Neural progenitor cell (in vitro differentiated cells): ENCODE measurements at regions not wholly inside any gene's neighbourhood (a gene's known extent, or its start where the extent isn't known, plus 50 kb on each side); places are given as distances from the start of the nearest gene placed in this dataset.

Experiments
- DNase-seq: peaks from one replicate; pipeline ENCODE4 v3.0.0-alpha.2; 2016; ENCODE audit warnings: low spot score
- H2AFZ ChIP-seq: fragments of 200-600 bp; sonication (generic); replicated peaks from 2 replicates; pipeline ENCODE4 v1.6.1; 2016; ENCODE audit warnings: antibody characterized with exemption
- H3F3A ChIP-seq: fragments of 200-600 bp; sonication (generic); 2 replicates; pipeline ENCODE4 v1.6.1; 2016; ENCODE audit warnings: antibody characterized with exemption, low read depth
- H3K27ac ChIP-seq: fragments of 200-600 bp; sonication (generic); 2 replicates; pipeline ENCODE4 v1.5.1; 2016; ENCODE audit warnings: mild to moderate bottlenecking
- H3K27me3 ChIP-seq: fragments of 200-600 bp; sonication (generic); 2 replicates; pipeline ENCODE4 v1.6.1; 2016; ENCODE audit warnings: mild to moderate bottlenecking, moderate library complexity
- H3K36me3 ChIP-seq: fragments of 200-600 bp; sonication (generic); 2 replicates; pipeline ENCODE4 v1.5.1; 2016
- H3K4me1 ChIP-seq: fragments of 200-600 bp; sonication (generic); 2 replicates; pipeline ENCODE4 v1.6.1; 2016; ENCODE audit warnings: mixed run types
- H3K4me2 ChIP-seq: fragments of 200-600 bp; sonication (generic); 2 replicates; pipeline ENCODE4 v1.6.1; 2016
- H3K4me3 ChIP-seq: fragments of 200-600 bp; sonication (generic); 2 replicates; pipeline ENCODE4 v1.5.1; 2016
- H3K79me2 ChIP-seq: fragments of 200-600 bp; sonication (generic); 2 replicates; pipeline ENCODE4 v1.6.1; 2016; ENCODE audit warnings: low read depth
- H3K9ac ChIP-seq: fragments of 200-600 bp; sonication (generic); 2 replicates; pipeline ENCODE4 v1.6.1; 2016
- H3K9me3 ChIP-seq: fragments of 200-600 bp; sonication (generic); 2 replicates; pipeline ENCODE4 v1.5.1; 2016; ENCODE audit warnings: low read depth
- H4K20me1 ChIP-seq: fragments of 200-600 bp; sonication (generic); 2 replicates; pipeline ENCODE4 v1.6.1; 2016; ENCODE audit warnings: low read depth
- H3K27ac Mint-ChIP-seq: 3 replicates; pipeline ENCODE4 v1.8.0; 2021; ENCODE audit warnings: mixed read lengths
- H3K27me3 Mint-ChIP-seq: 2 replicates; pipeline ENCODE4 v1.8.0; 2022; ENCODE audit warnings: low read depth, mild to moderate bottlenecking, inconsistent platforms, moderate library complexity, mixed read lengths; ENCODE audit not compliant: insufficient read depth
- H3K36me3 Mint-ChIP-seq: 3 replicates; pipeline ENCODE4 v1.8.0; 2021; ENCODE audit warnings: mixed read lengths
- H3K4me1 Mint-ChIP-seq: 3 replicates; pipeline ENCODE4 v1.8.0; 2021; ENCODE audit warnings: mixed read lengths
- H3K4me3 Mint-ChIP-seq: 3 replicates; pipeline ENCODE4 v1.8.0; 2021; ENCODE audit warnings: mild to moderate bottlenecking, moderate library complexity, mixed read lengths
- H3K9me3 Mint-ChIP-seq: 3 replicates; pipeline ENCODE4 v1.8.0; 2020; ENCODE audit warnings: mixed read lengths
- CTCF ChIP-seq: fragments of 200-600 bp; sonication (generic); IDR thresholded peaks from 2 replicates; pipeline ENCODE4 v1.5.1; 2017; ENCODE audit warnings: antibody characterized with exemption, mild to moderate bottlenecking
- EZH2 ChIP-seq: fragments of 200-600 bp; sonication (generic); IDR thresholded peaks from 2 replicates; pipeline ENCODE4 v1.6.1; 2017; ENCODE audit warnings: antibody characterized with exemption, mild to moderate bottlenecking, moderate library complexity
- EZH2phosphoT487 ChIP-seq: fragments of 200-600 bp; sonication (generic); IDR thresholded peaks from 2 replicates; pipeline ENCODE4 v1.6.1; 2017; ENCODE audit warnings: antibody characterized with exemption

- no peak overlapping the region for H2AFZ ChIP-seq
- H3K9me3 Mint-ChIP-seq: no peaks in the 10 kb centered on the region
- no peak overlapping the region for H3K27ac Mint-ChIP-seq
- DNase-seq: no peak
- H3K27me3 ChIP-seq: no peaks in the 10 kb centered on the region
- no peak overlapping the region for H3K4me3 Mint-ChIP-seq
- H3K4me3 ChIP-seq: no peak overlapping the region
- no peaks in the 10 kb centered on the region for H3F3A ChIP-seq
- no peak overlapping the region for H3K9ac ChIP-seq
- no peak overlapping the region for H3K27ac ChIP-seq
- peaks cover 2% of the 10 kb centered on the region for H3K27me3 Mint-ChIP-seq
- TF ChIP-seq EZH2 (no peak), CTCF (no peak), EZH2phosphoT487 (no peak)
- no peaks in the 10 kb centered on the region for H3K4me1 Mint-ChIP-seq
- H3K79me2 ChIP-seq: no peaks in the 10 kb centered on the region
- no peaks in the 10 kb centered on the region for H3K4me1 ChIP-seq
- no peaks in the 10 kb centered on the region for H4K20me1 ChIP-seq
- no peaks in the 10 kb centered on the region for H3K36me3 ChIP-seq
- peaks cover 4% of the 10 kb centered on the region for H3K9me3 ChIP-seq
- no peak overlapping the region for H3K4me2 ChIP-seq
- H3K36me3 Mint-ChIP-seq: no peaks in the 10 kb centered on the region
Observed at GRCh38 chrX:74117962-74118902, 185.7 kb upstream of the ZCCHC13 start.

DNA sequence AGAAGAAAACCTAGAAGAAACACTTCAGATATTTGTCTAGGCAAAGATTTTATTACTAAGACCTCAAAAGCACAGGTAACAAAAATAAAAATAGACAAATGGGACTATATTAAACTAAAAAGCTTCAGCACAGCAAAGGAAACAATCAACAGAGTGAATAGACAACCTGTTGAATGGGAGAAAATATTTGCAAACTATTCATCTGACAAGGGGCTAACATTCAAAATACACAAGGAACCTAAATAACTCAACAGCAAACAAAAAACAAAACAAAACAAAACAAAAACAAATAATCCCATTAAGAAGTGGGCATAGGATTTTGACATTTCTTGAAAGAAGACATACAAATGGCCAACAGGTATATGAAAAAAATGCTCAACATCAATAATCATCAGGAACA lies 192.7 kb upstream of the ZCCHC13 start:
- H3K4me1 ChIP-seq: no peaks in the 10 kb centered on the region
- H3K4me2 ChIP-seq: no peak overlapping the region
- peaks cover 2% of the 10 kb centered on the region for H3K36me3 Mint-ChIP-seq
- TF ChIP-seq CTCF (no peak), EZH2phosphoT487 (no peak), EZH2 (no peak)
- no peak for DNase-seq
- no peak overlapping the region for H2AFZ ChIP-seq
- peaks cover 17% of the 10 kb centered on the region for H3K9me3 ChIP-seq
- H4K20me1 ChIP-seq: no peaks in the 10 kb centered on the region
- H3K9ac ChIP-seq: no peak overlapping the region
- H3K36me3 ChIP-seq: no peaks in the 10 kb centered on the region
- H3K4me1 Mint-ChIP-seq: no peaks in the 10 kb centered on the region
- peaks cover 16% of the 10 kb centered on the region for H3K9me3 Mint-ChIP-seq
- H3K4me3 Mint-ChIP-seq: no peak overlapping the region
- no peaks in the 10 kb centered on the region for H3F3A ChIP-seq
- no peak overlapping the region for H3K4me3 ChIP-seq
- H3K27me3 ChIP-seq: no peaks in the 10 kb centered on the region
- no peak overlapping the region for H3K27ac Mint-ChIP-seq
- no peak overlapping the region for H3K27ac ChIP-seq
- H3K79me2 ChIP-seq: no peaks in the 10 kb centered on the region
- no peaks in the 10 kb centered on the region for H3K27me3 Mint-ChIP-seq

GRCh38 chrX:74107666-74108065 lies 196.3 kb upstream of the ZCCHC13 start:
- Histone ChIP-seq H3K4me3 (no peak overlapping the region), H3K9ac (no peak overlapping the region), H3K27ac (no peak overlapping the region), H3K27me3 (no peaks in the 10 kb centered on the region), H4K20me1 (no peaks in the 10 kb centered on the region), H2AFZ (no peak overlapping the region), H3K4me2 (no peak overlapping the region), H3F3A (no peaks in the 10 kb centered on the region), H3K9me3 (peaks cover 18% of the 10 kb centered on the region), H3K79me2 (no peaks in the 10 kb centered on the region), H3K4me1 (no peaks in the 10 kb centered on the region), H3K36me3 (no peaks in the 10 kb centered on the region)
- no peak overlapping the region for H3K4me3 Mint-ChIP-seq
- H3K36me3 Mint-ChIP-seq: peaks cover 13% of the 10 kb centered on the region
- no peaks in the 10 kb centered on the region for H3K27me3 Mint-ChIP-seq
- peaks cover 31% of the 10 kb centered on the region for H3K9me3 Mint-ChIP-seq
- no peak for DNase-seq
- no peaks in the 10 kb centered on the region for H3K4me1 Mint-ChIP-seq
- H3K27ac Mint-ChIP-seq: no peak overlapping the region
- no peak for TF ChIP-seq CTCF
- no peak for TF ChIP-seq EZH2phosphoT487
- no peak for TF ChIP-seq EZH2
